ENCODE measurements at regions not wholly inside any gene's neighbourhood (a gene's known extent, or its start where the extent isn't known, plus 50 kb on each side); places are given as distances from the start of the nearest gene placed in this dataset.

- DNase-seq (ENCODE audit: low read depth), result no peak
- TF ChIP-seq CTCF (conservative IDR thresholded peaks at IDR 0.05; ENCODE audit: low read length), result no peak
- H3K4me3 ChIP-seq (ENCODE audit: low read length), result no peak overlapping the region
These were observed 136.5 kb upstream of the CDH4 start for GRCh38 chr20:61115364-61116065.

- peak; percentile 56 for DNase-seq (ENCODE audit: low read depth)
- TF ChIP-seq CTCF (conservative IDR thresholded peaks at IDR 0.05; ENCODE audit: low read length), result no peak
- H3K4me3 ChIP-seq (ENCODE audit: low read length), result no peak overlapping the region
These were observed 134.3 kb upstream of the CDH4 start for GRCh38 chr20:61117725-61118124.

- H3K4me3 ChIP-seq (ENCODE audit: low read length), result no peak overlapping the region
- peak; percentile 51 for DNase-seq (ENCODE audit: low read depth)
- no peak for TF ChIP-seq CTCF (conservative IDR thresholded peaks at IDR 0.05; ENCODE audit: low read length)
These were observed 133.4 kb upstream of the CDH4 start for GRCh38 chr20:61118429-61119224.

GRCh38 chr20:61119273-61119672, 132.8 kb upstream of the CDH4 start:
- DNase-seq (ENCODE audit: low read depth), result peak; percentile 27
- TF ChIP-seq CTCF (conservative IDR thresholded peaks at IDR 0.05; ENCODE audit: low read length), result no peak
- no peak overlapping the region for H3K4me3 ChIP-seq (ENCODE audit: low read length)

GRCh38 chr20:61119794-61120410, 132.2 kb upstream of the CDH4 start:
- no peak for DNase-seq (ENCODE audit: low read depth)
- H3K4me3 ChIP-seq (ENCODE audit: low read length), result no peak overlapping the region
- TF ChIP-seq CTCF (conservative IDR thresholded peaks at IDR 0.05; ENCODE audit: low read length), result no peak

- peak; percentile 62 for TF ChIP-seq CTCF (conservative IDR thresholded peaks at IDR 0.05; ENCODE audit: low read length)
- DNase-seq (ENCODE audit: low read depth), result peak; percentile 67
- H3K4me3 ChIP-seq (ENCODE audit: low read length), result no peak overlapping the region
These were observed 131.2 kb upstream of the CDH4 start for GRCh38 chr20:61120595-61121515.

Data from AG10803 (cell line).